Fibroblast of skin of right quadriceps (primary cell): ENCODE measurements at regions not wholly inside any gene's neighbourhood (a gene's known extent, or its start where the extent isn't known, plus 50 kb on each side); places are given as distances from the start of the nearest gene placed in this dataset.

ENCODE experiments used
- DNase-seq: peaks from one replicate; pipeline ENCODE4 v3.0.0-alpha.2; 2013

DNA sequence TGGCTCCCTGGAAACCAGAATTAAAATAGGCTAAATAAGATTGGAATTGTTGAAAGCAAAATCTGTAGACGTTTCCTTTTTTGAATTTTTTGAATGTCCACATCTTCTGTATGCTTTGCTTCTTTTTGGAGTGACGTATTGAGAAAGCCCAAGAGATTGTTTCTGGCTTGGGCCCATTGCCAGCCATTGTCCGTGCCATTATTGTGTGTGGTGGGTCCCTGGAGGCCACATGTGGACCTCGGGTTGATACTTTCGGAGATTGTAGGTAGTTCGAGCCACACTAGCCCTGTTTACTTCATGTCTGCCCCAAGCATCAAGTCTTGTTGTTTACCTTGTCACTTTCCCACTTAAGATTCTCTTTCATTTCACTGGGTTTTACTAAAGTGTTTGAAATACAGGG is 106.0 kb downstream of the PALM2AKAP2 start:
- no peak for DNase-seq

DNA sequence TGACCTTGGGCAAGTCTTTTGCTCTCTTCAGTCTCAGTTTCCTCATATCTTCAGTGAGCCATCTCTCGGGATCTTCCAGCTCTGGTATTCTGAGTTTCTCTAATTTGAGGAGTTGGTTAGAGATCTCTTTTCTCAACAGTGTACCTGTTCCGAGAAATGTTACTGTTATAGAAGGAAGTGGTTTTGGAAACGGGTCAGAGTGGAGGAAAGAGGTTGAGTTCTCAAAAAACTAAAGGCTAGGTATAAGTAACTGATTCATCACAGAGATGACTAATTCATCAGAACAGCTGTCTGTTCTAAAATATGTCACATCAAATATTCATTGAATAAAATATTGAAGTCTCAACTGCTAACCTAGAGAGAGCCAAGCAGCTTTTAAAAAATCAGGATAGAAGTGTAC is 106.6 kb downstream of the PALM2AKAP2 start:
- DNase-seq: no peak

DNA sequence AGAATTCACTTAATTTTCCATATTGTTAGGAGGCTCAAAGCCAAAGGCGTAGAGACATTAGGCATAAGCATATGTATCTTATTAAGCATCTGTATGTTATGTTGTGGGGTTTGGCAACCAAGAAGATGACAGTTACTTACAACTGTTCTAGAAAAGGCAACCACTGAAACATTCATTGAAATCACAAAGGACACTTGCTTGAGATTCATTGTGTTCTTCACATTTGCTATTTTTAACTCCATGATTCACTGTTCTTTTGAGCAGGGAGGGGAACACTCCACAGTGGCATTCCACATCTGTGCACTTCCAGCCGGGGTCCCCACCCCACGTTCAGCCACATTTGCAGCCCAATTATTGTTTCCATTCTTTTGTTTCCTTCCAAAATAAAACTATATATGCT is 107.1 kb downstream of the PALM2AKAP2 start:
- DNase-seq: peak; percentile 87

DNA sequence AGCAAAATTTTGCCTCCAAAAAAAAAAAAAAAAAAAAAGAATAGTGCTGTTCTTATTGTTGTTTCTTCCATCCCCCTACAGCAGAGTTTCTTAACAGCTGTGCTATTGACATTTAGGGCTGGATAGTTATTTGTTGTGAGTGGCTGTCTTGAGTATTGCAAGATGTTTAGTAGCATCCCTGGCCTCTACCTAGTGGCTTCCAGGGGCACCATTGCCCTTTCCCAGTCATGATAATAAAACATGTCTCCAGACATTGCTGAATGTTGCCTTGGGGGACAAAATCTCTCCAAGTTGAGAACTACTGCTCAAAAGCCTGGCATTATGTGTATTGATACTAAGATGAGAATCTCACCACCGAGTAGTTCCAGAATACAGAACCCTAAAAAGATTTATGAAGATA is 108.7 kb downstream of the PALM2AKAP2 start:
- DNase-seq: no peak

DNA sequence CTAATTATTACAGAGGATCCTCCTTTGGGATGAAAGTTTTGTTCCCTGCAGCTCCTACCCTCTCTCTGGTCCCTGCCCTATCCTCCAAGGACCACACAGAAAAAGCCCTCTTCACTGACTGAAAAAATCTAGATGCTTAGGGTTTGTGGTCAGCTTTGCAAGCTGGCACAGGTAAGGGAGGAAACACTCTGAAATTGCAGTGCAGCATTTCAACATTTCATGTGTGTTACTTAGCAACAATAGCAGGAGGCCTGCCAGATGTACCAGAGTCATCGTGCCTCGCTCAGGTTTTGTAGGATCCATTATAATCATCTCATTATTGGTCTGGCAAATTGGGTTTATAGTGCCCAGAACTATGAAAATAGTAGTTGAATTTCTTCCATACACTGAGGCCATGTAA is 109.5 kb downstream of the PALM2AKAP2 start:
- no peak for DNase-seq

DNA sequence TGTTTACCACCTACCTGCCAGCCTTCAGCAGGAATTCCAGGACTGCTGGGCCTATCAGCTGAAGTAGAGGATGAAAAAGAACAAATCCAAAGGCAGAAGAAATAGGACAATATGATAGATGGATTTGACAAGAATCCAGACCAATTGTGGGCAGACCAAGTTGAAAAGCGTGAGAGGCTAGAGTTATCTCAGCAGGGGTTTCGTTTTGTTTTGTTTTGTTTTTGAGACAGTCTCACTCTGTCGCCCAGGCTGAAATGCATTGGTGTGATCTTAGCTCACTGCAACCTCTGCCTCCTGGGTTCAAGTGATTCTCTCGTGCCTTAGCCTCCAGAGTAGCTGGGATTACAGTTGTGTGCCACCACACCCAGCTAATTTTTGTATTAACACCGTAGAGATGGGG is 113.2 kb downstream of the PALM2AKAP2 start:
- no peak for DNase-seq

DNA sequence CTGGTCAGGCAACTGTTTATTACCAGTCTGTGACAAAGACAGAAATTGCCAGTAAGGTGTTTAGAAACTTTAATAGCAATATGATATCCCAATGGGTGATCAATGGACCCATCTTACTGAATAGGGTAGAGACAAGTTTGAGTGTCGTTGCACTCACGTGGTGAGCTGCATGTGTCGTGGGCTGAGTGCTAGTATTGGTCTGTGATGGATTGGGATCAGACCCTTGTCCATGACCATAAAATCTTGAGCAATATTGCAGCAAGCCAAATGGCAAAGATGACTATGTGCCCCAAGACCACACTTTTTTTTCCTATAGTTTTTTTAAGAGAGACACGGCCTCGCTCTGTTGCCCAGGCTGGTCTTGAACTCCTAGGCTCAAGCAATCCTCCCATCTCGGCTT is 114.5 kb downstream of the PALM2AKAP2 start:
- no peak for DNase-seq

DNA sequence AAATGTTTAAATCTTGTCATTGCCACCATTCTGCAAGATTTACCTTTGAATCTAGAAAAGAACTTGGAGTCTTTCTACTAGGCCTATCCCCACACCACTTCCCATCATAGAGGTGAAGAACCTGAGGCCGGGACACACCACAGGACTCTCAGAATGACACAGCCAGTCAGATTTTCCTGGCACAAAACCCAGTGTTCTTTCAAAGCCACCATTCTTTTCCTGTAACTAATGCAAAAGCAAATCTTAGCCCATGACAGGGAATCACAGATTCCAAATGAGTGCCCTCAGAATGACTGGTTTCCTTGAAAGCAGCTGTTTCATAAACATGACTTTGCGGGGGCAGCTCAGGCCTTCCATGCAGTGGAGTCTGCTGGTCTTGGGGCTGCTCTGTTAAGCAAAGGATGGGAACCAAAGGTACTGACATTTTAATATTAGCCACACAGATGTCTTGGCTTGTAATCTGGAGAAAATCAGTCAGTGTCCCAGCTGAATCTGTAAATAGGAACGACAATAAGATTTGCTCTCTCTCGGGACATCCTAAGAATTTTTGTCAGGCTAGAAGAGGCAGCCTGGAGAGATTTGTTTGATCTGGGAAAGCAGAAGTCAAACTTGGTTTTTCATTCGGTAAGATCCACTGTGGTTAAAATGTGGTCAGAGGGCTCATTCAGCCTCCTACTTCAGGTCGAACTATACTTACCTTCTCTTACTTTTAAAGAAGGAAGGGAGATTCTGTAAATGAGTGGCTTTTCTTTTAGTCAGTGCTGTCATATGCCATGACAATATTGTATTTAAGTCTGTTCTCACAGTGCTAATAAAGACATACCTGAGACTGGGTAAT is 115.1 kb downstream of the PALM2AKAP2 start:
- peak; percentile 66 for DNase-seq

DNA sequence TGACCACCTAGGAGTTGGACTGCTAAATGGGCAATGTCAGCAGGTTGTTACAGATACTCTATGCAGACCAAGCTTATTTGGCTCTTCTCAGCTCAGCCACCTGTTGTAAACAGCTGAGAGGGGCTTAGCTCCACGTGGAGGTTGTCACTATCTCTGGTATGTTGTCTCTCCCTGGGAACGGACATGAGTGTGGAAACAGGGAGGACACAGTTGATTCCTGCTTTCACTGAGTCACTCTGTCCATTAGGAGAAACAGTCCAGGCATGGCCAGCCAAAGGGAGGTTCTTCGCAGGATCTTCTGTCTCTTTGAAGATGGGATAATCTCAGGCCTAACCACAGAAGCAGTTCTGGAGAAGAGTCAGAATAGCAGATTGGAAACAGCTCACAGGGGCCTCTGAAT is 121.2 kb downstream of the PALM2AKAP2 start:
- peak; percentile 51 for DNase-seq

DNA sequence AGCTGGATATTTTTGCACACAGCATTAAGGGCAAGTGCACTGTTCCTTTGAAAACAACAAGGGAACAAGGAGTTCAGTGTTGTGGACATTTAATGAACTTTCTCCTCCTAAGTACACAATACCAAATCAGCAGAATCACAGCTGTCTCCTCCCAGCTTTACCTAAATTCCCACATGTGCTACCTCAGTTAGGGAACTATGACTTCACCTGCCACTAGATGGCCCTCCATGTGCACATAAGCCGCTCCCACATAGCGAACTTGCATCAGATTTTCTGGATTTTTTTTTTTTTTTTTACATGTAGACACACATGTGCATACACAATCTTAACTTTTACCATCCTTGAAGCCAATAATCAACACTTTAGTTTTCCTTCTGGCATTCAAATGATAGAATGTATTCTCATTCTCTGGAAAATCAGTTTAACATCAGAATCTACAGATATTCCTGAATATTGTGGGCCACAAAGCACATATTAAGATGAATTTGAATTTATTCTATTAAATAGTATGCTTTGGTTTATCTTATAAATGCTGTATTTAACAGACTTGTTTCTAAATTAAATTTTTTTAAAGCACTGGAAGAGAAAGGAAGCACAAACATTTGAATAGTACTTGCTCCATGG is 123.6 kb downstream of the PALM2AKAP2 start:
- DNase-seq: peak; percentile 79

DNA sequence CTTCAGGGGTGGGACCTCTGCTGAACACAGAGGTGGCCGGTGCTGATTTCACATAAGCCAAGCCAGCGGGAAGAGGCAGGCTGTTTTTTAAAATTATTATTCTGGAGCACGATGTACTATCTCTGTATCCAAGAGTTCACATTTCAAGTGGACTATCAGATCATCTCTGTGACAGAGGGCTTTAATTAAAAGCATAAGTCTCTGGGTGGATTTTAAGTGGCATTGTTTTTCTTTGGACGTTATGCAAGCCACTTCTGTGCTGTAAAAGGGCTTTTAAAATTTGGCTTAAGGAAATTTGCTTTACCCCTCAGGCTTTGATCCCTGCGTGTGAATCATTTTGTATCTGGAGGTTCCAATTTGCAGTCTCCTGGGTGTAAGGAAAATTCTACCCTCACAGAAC is 124.7 kb downstream of the PALM2AKAP2 start:
- DNase-seq: no peak

DNA sequence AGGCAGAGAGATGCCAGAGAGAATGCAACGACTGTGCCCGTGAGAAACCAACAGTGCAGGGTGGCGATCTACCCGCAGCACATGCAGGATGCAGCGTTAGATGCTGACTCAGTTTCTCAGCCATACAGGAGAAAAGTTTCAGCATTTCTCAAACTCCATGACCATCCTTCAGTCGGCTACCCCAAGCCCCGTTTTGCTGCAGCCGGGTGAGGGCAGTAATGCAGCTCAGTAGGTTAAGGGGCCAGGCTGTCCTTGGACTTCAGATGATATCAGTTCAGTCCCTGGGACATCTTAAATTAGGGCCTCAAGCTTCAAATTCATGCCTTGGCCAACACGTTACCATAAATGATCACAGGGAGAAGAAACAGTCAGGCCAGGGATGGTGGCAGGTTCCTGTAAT is 125.5 kb downstream of the PALM2AKAP2 start:
- DNase-seq: no peak

DNA sequence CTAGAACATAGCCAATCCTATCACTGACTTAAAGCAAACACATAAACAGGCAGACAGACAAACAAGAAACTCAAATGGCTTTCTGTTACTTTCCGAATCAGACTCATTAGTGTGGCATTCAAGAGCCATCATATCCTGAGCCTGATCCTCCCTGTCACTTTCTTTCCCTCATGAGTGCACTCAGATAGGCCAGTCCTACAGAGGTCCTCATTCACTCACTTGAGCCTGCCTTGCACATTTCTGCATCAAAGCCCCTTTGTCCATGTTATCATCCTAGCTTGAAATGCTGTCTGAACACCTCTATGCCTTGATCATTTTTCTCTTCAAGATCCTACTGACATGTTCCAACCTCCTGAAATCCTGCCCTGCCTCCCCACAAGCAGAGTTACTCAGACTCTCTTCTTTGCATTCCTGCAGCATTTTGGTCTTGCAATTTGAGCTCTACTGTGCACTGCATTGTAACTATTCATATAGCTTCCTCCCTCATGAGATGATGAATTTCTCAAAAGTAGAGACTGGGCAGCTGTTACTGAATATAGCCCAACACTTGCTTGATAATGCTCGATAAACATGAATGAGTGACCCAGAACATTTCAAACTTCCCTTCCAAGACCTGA is 126.9 kb downstream of the PALM2AKAP2 start:
- peak; percentile 75 for DNase-seq

DNA sequence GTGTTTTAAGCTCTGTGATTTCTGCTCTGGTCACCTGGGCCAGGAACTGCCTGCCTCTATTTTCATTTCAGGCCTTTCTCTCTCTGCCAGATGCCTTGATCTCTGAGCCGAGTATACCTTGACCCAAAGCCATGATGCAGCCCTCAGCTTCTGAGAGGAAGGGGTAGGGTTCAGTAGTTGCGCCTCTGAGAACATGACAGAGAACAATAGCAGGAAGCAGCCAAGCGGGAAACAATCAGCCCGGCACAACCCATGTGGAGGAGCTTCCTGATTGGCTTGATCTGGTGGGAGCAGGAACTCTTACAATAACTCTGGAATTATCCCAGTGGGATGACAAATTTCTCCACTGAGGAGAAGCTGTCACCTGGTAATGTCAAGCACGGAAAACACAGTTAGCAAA is 127.4 kb downstream of the PALM2AKAP2 start:
- DNase-seq: no peak

DNA sequence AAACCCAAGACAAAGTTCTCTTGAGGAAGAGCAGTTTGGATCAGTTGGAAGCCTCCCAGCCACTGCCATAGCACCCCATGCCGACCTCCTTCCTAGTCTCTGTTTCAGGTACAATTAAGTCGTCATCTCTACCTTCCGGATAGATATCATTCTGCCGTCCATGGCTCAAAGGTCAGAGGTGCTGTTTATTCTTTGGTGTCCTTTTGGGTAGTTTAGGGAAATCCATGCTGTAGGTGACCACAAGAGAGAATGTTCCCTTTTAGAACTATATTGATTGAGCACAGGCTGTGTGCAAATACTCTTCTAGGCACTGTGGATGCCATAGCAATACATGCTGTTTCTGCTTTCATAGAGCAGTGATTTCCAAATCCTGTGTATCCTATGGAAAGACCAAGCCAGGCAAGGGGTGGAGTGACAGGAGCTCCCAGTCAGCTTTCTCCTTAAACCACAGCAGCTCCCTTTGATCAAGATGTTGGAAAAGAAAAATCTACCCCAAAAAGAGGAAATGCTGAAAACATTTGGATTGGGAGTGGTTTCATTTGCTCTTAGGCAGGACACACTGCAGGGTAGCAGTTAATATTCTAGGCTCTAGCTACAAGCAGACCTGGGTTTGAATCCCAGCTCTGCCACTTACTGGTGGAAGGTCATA is 127.9 kb downstream of the PALM2AKAP2 start:
- DNase-seq: no peak

DNA sequence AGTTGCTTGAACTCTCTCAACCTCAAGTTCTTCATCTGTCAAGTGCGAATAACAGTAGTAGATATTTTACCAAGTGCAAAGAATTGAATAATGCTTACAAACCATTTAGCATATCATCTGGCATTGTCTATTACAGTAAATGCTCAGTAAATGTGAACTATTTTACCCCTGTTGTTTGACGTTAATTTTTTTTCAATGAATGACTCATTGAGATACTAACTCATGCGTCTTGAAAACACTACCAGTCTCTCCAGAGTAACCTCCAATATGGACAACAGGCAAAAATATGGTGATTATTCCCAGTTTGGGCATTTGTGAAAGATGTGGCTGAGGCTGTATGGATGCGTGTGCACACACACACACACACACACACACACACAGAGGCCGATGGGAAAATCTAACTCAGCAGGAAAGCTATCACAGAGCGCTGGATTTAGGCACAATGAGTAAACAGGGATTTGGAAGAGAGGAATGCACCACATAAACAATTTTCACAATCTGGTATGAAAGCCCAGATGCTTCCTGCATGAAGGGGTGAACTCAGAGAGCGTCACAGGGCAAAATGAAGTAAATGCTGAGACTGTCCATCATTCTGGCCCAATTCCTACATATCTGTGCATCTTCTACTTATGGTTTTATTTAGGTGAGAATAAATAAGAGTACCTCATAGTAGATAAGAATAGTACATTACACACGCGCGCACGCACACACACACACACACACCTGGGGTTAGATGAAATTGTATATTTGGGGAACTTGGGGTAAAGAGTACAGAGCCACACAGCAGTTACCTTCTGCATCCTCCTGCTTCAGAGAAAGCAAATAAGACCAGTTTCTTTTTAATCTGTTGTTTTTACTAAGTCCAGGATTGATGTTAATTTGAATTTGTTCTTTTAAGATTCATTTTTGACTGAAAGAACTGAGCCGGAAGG is 128.7 kb downstream of the PALM2AKAP2 start:
- peak; percentile 85 for DNase-seq

DNA sequence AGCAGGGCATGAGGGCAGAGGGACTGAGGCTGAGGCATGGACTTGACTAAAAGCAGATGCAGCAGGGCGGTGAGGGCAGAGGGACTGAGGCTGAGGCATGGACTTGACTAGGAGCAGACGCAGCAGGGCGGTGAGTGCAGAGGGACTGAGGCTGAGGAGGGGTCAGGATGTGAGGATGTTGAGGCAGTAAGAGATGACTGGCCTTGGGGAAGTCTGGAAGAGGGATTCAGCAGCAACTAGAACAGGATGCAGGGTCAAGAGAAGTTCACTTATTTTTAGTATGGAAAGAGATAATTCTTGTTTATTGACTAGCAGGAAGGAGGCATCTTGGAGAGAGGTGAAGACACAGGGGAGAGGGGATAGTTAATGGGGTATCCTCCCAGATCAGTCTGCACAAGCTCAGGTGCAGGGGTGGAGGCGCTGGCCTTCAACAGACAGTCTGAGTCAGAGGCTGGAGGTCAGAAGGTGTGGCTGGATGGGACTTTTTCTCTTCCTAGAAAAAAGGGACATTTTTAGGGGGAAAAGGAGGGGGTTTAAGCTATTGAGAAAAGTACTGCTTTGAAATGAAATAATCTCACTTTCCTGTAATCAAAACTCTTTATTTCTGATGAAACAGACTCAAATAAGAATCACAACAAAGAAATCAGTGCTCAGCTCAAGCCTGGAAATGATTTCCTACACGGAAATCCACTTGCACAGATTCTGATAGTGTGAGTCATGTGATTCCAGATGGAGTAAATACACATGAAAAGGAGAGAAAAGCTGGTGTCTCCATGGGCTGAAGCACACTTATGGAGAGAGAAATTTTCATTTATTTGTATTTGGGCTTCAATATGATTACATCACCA is 130.9 kb downstream of the PALM2AKAP2 start:
- DNase-seq: peak; percentile 84

DNA sequence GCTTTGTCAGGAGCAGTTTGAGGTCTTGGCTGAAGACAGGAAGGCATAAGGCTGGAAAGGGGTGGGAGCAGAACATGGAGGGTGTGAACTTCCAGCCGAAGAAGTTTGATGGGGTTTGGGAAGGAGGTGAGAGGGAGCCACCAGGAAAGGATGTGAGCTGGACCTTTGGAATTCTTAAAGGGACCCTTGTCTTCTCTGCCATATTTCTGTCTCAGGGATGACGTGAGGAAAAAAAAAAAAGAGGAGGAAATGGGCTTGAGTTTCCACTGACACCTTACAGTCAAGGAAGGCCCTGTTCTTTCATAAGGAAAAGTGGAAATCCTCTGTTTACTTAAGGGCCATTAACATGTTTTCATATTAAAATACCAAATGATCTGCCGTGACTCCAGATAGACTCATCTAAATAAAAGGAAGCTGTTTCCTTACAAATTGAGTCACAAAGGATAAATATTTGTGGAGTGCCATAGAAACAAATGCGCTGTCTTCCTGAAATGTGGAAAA is 132.1 kb downstream of the PALM2AKAP2 start:
- DNase-seq: peak; percentile 77

DNA sequence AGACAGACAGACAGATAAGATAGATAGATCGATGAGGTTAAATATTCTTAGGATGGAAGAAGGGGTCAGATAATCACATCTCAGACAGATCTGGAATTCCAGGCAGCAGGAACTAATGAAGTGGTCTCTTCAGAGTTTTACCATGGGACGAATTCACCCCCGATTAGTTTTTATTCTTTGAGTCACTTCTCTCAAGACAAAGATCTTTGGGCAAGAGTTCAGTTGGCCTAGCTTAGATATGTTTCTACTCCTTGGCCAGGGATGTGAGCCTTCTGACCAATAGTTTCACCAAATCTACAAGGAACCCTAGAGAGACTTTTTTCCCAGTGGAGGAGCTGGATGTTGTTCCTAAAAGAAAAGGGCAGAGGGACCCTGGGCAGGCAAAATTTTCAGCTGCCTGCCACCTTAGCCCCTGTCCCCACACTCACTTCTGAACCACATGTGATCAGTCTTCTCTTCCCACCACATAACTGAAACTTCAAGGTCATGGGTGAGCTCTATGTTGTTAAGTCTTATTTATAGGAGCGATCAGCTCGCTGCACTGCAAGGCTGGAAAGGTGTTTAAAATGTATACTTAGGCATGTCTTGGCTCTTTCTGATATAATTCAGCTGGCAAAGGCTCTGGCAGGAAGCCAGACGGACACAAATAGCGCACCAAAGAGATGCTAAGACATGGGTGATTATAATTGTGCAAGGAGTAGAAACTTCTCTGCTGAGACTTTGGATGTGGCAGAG is 132.9 kb downstream of the PALM2AKAP2 start:
- no peak for DNase-seq

DNA sequence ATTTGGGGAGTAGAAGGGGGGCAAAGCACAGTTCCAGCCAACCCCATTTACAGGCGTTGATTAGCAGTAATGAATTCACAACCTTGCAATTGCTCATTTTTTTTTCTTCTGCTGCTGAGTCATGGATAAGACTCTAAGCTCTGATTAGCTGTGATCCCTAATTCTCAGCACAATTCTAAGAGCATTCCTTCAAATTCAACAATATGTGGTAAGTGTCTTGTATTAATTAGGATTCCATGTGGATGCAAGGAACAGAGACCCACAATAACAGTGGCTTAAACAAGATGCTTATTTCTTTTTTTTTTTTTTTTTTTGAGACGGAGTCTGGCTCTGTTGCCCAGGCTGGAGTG is 133.4 kb downstream of the PALM2AKAP2 start:
- DNase-seq: peak; percentile 72
